WTC11 (cell line): ENCODE measurements at regions not wholly inside any gene's neighbourhood (a gene's known extent, or its start where the extent isn't known, plus 50 kb on each side); places are given as distances from the start of the nearest gene placed in this dataset.

Experiments
- ATAC-seq: fragments of 200-7000 bp; cut with Tn5 transposase; 2 replicates; pipeline ENCODE4 v1.10.0; 2021; ENCODE audit warnings: mild to moderate bottlenecking, moderate library complexity
- CTCF ChIA-PET: fragments of 300-600 bp; sonication (Branson Sonifier 250); formaldehyde crosslinking; loops from one replicate; lab custom pipeline; 2021; ENCODE audit warnings: antibody characterized with exemption; lab: Charles Lee
- POLR2A ChIA-PET: fragments of 350-600 bp; sonication (Branson Sonifier 250); formaldehyde crosslinking; loops from one replicate; lab custom pipeline; 2021; ENCODE audit warnings: antibody characterized with exemption; lab: Charles Lee
- DNase-seq: peaks from one replicate; pipeline ENCODE4 v3.0.0; 2021; ENCODE audit warnings: low spot score
- H3K27ac Mint-ChIP-seq: 2 replicates; pipeline ENCODE4 v1.8.0; 2021; ENCODE audit warnings: mixed read lengths
- H3K27me3 Mint-ChIP-seq: 2 replicates; pipeline ENCODE4 v1.8.0; 2021; ENCODE audit warnings: low read depth, mild to moderate bottlenecking, moderate library complexity, mixed read lengths
- H3K36me3 Mint-ChIP-seq: 2 replicates; pipeline ENCODE4 v1.8.0; 2021; ENCODE audit warnings: mixed read lengths
- H3K4me1 Mint-ChIP-seq: 2 replicates; pipeline ENCODE4 v1.8.0; 2022; ENCODE audit warnings: mixed read lengths
- H3K4me3 Mint-ChIP-seq: 2 replicates; pipeline ENCODE4 v1.8.0; 2021; ENCODE audit warnings: mild to moderate bottlenecking, moderate library complexity, mixed read lengths
- H3K9me3 Mint-ChIP-seq: 2 replicates; pipeline ENCODE4 v1.8.0; 2021; ENCODE audit warnings: mixed read lengths
- CREB1 ChIP-seq: sonication (generic); formaldehyde crosslinking; IDR thresholded peaks from 2 replicates; pipeline ENCODE4 v1.8.0; 2023; ENCODE audit warnings: mild to moderate bottlenecking, missing genetic modification reagents
- ESRRA ChIP-seq: sonication (generic); formaldehyde crosslinking; IDR thresholded peaks from 2 replicates; pipeline ENCODE4 v1.8.1; 2022; ENCODE audit warnings: mild to moderate bottlenecking, missing genetic modification reagents, borderline replicate concordance
- MYBL2 ChIP-seq: sonication (generic); formaldehyde crosslinking; IDR thresholded peaks from 2 replicates; pipeline ENCODE4 v1.8.1; 2023; ENCODE audit warnings: mild to moderate bottlenecking, moderate library complexity, missing genetic modification reagents
- NFE2L1 ChIP-seq: sonication (generic); formaldehyde crosslinking; IDR thresholded peaks from 2 replicates; pipeline ENCODE4 v1.8.1; 2023; ENCODE audit warnings: missing genetic modification reagents
- NFYB ChIP-seq: sonication (generic); formaldehyde crosslinking; conservative IDR thresholded peaks from 2 replicates; pipeline ENCODE4 v1.8.0; 2022; ENCODE audit warnings: low read depth, missing genetic modification reagents
- RORB ChIP-seq: fragments of 250-450 bp; sonication (Bioruptor Pico); IDR thresholded peaks from 2 replicates; pipeline ENCODE4 v1.9.0; 2021; ENCODE audit warnings: mild to moderate bottlenecking
- TEAD4 ChIP-seq: sonication (generic); formaldehyde crosslinking; IDR thresholded peaks from 2 replicates; pipeline ENCODE4 v1.8.0; 2022; ENCODE audit warnings: mild to moderate bottlenecking, missing genetic modification reagents
- ZNF138 ChIP-seq: sonication (generic); formaldehyde crosslinking; conservative IDR thresholded peaks from 2 replicates; pipeline ENCODE4 v1.8.1; 2022; ENCODE audit warnings: mild to moderate bottlenecking, moderate library complexity, missing genetic modification reagents
- ZNF416 ChIP-seq: fragments of 250-450 bp; sonication (Bioruptor Pico); IDR thresholded peaks from 2 replicates; pipeline ENCODE4 v1.9.0; 2021; ENCODE audit warnings: mild to moderate bottlenecking, inconsistent platforms
- ZNF671 ChIP-seq: fragments of 250-450 bp; sonication (Bioruptor Pico); IDR thresholded peaks from 2 replicates; pipeline ENCODE4 v1.8.0; 2021; ENCODE audit warnings: mild to moderate bottlenecking
- TF ChIP-seq, protein P1 (sequence below): sonication (generic); formaldehyde crosslinking; IDR thresholded peaks from 2 replicates; pipeline ENCODE4 v1.8.1; 2022; ENCODE audit warnings: low read depth, mild to moderate bottlenecking, moderate library complexity, missing genetic modification reagents, borderline replicate concordance
- TF ChIP-seq, protein P2 (sequence below): fragments of 250-450 bp; sonication (Bioruptor Pico); IDR thresholded peaks from 2 replicates; pipeline ENCODE4 v1.8.0; 2021; ENCODE audit warnings: mild to moderate bottlenecking
- TF ChIP-seq, protein P3 (sequence below): sonication (generic); formaldehyde crosslinking; IDR thresholded peaks from 2 replicates; pipeline ENCODE4 v1.8.1; 2023; ENCODE audit warnings: mild to moderate bottlenecking, missing genetic modification reagents
- TF ChIP-seq, protein P4 (sequence below): sonication (generic); formaldehyde crosslinking; IDR thresholded peaks from 2 replicates; pipeline ENCODE4 v1.8.1; 2022; ENCODE audit warnings: mild to moderate bottlenecking, moderate library complexity, missing genetic modification reagents
- TF ChIP-seq, protein P5 (sequence below): sonication (generic); formaldehyde crosslinking; IDR thresholded peaks from 2 replicates; pipeline ENCODE4 v1.8.0; 2023; ENCODE audit warnings: mild to moderate bottlenecking, missing genetic modification reagents
- TF ChIP-seq, protein P6 (sequence below): fragments of 250-450 bp; sonication (Bioruptor Pico); IDR thresholded peaks from 2 replicates; pipeline ENCODE4 v1.9.0; 2021; ENCODE audit warnings: mild to moderate bottlenecking
- TF ChIP-seq, protein P7 (sequence below): sonication (generic); formaldehyde crosslinking; IDR thresholded peaks from 2 replicates; pipeline ENCODE4 v1.8.1; 2023; ENCODE audit warnings: mild to moderate bottlenecking, missing genetic modification reagents, borderline replicate concordance

DNA sequence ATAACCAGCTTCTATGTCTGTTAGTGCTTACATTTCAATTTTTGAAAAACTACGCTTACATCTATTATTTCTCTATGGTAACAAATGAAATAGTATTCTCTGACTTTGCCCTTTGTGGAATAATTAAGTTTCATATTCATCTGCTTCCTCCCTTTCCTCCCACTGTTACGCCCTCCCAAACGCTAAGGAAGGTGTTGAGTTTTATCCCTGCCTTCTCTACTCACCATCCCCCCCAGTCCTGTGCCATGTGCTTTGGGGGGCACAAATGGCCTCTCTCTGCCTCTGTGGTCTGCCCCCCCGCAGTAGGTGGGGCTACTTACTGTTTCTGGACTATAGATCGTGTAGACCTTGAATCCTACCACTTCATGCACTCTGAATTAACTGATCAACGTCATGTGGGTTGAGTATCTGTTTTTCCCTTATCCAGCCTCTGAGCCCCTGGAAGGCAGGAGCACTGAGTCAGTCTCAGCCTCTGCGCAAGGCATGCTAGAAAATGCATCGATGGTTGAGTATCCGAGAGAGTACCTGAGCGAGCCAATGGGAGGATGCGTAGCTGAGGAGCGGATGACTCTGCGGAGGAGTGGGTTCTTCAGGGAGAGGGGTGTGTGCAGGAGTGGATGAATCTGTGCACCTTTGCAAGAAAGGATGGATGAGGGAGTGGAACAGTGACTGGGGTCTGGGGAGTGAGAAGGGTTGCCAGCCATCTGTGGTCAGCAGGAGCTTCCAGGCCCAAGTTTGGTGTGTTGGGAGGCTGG, 114.5 kb upstream of the RTL1 start:
- Mint-ChIP-seq H3K9me3 (peaks cover 52% of the 10 kb centered on the region), H3K27me3 (no peaks in the 10 kb centered on the region), H3K4me3 (no peak overlapping the region), H3K4me1 (peaks cover 8% of the 10 kb centered on the region), H3K36me3 (peaks cover 52% of the 10 kb centered on the region), H3K27ac (peak overlapping the region; percentile 55; the same call in 1 of the 2 replicates)
- no peak for ATAC-seq
- DNase-seq, result no peak
- ChIA-PET CTCF (no interaction called here), POLR2A (no interaction called here)
- TF ChIP-seq, protein P1, sequence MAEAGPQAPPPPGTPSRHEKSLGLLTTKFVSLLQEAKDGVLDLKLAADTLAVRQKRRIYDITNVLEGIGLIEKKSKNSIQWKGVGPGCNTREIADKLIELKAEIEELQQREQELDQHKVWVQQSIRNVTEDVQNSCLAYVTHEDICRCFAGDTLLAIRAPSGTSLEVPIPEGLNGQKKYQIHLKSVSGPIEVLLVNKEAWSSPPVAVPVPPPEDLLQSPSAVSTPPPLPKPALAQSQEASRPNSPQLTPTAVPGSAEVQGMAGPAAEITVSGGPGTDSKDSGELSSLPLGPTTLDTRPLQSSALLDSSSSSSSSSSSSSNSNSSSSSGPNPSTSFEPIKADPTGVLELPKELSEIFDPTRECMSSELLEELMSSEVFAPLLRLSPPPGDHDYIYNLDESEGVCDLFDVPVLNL, result no peak
- TF ChIP-seq RORB (CRISPR knock-in tag) (no peak), ESRRA (no peak), MYBL2 (CRISPR knock-in tag) (no peak)

DNA sequence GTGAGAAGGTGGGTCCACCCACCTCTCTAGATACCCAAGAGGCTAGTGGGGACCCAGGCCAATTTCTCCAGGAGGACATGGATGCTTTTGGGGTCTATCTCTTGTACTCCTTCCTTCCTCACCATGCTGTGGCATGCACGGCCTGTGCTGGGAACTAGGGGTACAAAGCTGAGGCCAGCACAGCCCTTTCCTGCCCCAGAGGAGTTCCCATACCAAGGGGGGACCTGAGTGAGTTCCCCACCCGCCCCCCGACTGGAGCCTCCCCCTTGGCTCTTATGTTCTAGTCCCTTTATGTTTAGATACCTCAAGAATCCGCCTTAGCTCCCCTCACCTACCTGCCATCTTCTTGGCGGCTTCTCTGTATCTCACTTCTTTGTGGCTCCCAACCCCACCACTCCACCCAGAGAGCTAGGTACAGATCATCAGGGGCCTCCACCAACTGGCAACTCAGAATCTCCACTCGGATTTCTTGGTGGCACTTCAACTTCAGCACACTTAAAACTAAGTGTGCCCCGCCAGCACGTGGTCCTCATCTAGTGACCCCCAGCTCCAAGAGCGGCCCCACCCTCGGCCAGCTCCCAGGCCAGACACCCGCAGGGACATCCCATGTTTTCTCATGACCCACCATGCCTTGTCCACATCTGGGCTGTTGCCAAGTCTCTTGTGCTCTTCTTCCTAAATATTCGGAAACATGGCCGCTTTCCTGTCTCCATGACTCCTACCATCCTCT, 115.2 kb upstream of the RTL1 start:
- peaks cover 8% of the 10 kb centered on the region for H3K4me1 Mint-ChIP-seq
- H3K27me3 Mint-ChIP-seq, result no peaks in the 10 kb centered on the region
- peak; percentile 1 for DNase-seq
- no peak overlapping the region for H3K4me3 Mint-ChIP-seq
- no peak for ATAC-seq
- H3K9me3 Mint-ChIP-seq, result peaks cover 58% of the 10 kb centered on the region
- H3K36me3 Mint-ChIP-seq, result peaks cover 59% of the 10 kb centered on the region
- POLR2A ChIA-PET, result no interaction called here
- CTCF ChIA-PET, result no interaction called here
- H3K27ac Mint-ChIP-seq, result no peak overlapping the region
- TF ChIP-seq ZNF416 (CRISPR knock-in tag) (no peak), CREB1 (CRISPR knock-in tag) (no peak), ZNF671 (CRISPR knock-in tag) (no peak), MYBL2 (CRISPR knock-in tag) (no peak), TEAD4 (CRISPR knock-in tag) (no peak), ZNF138 (CRISPR knock-in tag) (no peak), NFYB (CRISPR knock-in tag) (no peak), NFE2L1 (CRISPR knock-in tag) (no peak)
- TF ChIP-seq, protein P2, sequence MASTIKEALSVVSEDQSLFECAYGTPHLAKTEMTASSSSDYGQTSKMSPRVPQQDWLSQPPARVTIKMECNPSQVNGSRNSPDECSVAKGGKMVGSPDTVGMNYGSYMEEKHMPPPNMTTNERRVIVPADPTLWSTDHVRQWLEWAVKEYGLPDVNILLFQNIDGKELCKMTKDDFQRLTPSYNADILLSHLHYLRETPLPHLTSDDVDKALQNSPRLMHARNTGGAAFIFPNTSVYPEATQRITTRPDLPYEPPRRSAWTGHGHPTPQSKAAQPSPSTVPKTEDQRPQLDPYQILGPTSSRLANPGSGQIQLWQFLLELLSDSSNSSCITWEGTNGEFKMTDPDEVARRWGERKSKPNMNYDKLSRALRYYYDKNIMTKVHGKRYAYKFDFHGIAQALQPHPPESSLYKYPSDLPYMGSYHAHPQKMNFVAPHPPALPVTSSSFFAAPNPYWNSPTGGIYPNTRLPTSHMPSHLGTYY (CRISPR knock-in tag), result no peak
- TF ChIP-seq, protein P3, sequence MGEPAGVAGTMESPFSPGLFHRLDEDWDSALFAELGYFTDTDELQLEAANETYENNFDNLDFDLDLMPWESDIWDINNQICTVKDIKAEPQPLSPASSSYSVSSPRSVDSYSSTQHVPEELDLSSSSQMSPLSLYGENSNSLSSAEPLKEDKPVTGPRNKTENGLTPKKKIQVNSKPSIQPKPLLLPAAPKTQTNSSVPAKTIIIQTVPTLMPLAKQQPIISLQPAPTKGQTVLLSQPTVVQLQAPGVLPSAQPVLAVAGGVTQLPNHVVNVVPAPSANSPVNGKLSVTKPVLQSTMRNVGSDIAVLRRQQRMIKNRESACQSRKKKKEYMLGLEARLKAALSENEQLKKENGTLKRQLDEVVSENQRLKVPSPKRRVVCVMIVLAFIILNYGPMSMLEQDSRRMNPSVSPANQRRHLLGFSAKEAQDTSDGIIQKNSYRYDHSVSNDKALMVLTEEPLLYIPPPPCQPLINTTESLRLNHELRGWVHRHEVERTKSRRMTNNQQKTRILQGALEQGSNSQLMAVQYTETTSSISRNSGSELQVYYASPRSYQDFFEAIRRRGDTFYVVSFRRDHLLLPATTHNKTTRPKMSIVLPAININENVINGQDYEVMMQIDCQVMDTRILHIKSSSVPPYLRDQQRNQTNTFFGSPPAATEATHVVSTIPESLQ (CRISPR knock-in tag), result no peak
- TF ChIP-seq, protein P4, sequence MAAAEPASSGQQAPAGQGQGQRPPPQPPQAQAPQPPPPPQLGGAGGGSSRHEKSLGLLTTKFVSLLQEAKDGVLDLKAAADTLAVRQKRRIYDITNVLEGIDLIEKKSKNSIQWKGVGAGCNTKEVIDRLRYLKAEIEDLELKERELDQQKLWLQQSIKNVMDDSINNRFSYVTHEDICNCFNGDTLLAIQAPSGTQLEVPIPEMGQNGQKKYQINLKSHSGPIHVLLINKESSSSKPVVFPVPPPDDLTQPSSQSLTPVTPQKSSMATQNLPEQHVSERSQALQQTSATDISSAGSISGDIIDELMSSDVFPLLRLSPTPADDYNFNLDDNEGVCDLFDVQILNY (CRISPR knock-in tag), result no peak
- TF ChIP-seq, protein P5, sequence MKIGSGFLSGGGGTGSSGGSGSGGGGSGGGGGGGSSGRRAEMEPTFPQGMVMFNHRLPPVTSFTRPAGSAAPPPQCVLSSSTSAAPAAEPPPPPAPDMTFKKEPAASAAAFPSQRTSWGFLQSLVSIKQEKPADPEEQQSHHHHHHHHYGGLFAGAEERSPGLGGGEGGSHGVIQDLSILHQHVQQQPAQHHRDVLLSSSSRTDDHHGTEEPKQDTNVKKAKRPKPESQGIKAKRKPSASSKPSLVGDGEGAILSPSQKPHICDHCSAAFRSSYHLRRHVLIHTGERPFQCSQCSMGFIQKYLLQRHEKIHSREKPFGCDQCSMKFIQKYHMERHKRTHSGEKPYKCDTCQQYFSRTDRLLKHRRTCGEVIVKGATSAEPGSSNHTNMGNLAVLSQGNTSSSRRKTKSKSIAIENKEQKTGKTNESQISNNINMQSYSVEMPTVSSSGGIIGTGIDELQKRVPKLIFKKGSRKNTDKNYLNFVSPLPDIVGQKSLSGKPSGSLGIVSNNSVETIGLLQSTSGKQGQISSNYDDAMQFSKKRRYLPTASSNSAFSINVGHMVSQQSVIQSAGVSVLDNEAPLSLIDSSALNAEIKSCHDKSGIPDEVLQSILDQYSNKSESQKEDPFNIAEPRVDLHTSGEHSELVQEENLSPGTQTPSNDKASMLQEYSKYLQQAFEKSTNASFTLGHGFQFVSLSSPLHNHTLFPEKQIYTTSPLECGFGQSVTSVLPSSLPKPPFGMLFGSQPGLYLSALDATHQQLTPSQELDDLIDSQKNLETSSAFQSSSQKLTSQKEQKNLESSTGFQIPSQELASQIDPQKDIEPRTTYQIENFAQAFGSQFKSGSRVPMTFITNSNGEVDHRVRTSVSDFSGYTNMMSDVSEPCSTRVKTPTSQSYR (CRISPR knock-in tag), result no peak
- TF ChIP-seq, protein P6, sequence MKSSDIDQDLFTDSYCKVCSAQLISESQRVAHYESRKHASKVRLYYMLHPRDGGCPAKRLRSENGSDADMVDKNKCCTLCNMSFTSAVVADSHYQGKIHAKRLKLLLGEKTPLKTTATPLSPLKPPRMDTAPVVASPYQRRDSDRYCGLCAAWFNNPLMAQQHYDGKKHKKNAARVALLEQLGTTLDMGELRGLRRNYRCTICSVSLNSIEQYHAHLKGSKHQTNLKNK (CRISPR knock-in tag), result no peak
- TF ChIP-seq, protein P7, sequence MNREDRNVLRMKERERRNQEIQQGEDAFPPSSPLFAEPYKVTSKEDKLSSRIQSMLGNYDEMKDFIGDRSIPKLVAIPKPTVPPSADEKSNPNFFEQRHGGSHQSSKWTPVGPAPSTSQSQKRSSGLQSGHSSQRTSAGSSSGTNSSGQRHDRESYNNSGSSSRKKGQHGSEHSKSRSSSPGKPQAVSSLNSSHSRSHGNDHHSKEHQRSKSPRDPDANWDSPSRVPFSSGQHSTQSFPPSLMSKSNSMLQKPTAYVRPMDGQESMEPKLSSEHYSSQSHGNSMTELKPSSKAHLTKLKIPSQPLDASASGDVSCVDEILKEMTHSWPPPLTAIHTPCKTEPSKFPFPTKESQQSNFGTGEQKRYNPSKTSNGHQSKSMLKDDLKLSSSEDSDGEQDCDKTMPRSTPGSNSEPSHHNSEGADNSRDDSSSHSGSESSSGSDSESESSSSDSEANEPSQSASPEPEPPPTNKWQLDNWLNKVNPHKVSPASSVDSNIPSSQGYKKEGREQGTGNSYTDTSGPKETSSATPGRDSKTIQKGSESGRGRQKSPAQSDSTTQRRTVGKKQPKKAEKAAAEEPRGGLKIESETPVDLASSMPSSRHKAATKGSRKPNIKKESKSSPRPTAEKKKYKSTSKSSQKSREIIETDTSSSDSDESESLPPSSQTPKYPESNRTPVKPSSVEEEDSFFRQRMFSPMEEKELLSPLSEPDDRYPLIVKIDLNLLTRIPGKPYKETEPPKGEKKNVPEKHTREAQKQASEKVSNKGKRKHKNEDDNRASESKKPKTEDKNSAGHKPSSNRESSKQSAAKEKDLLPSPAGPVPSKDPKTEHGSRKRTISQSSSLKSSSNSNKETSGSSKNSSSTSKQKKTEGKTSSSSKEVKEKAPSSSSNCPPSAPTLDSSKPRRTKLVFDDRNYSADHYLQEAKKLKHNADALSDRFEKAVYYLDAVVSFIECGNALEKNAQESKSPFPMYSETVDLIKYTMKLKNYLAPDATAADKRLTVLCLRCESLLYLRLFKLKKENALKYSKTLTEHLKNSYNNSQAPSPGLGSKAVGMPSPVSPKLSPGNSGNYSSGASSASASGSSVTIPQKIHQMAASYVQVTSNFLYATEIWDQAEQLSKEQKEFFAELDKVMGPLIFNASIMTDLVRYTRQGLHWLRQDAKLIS (CRISPR knock-in tag), result no peak
